ENCODE measurements at regions not wholly inside any gene's neighbourhood (a gene's known extent, or its start where the extent isn't known, plus 50 kb on each side); places are given as distances from the start of the nearest gene placed in this dataset.

- no peak for TF ChIP-seq CTCF (IDR thresholded peaks at IDR 0.05)
- no peak for TF ChIP-seq JUN (CRISPR knock-in tag; IDR thresholded peaks at IDR 0.05)
- no peak for TF ChIP-seq ETV6 (CRISPR knock-in tag; IDR thresholded peaks at IDR 0.05)
- TF ChIP-seq NR1H2 (CRISPR knock-in tag; IDR thresholded peaks at IDR 0.05): no peak
- TF ChIP-seq ESRRA (CRISPR knock-in tag; IDR thresholded peaks at IDR 0.05; ENCODE audit: borderline replicate concordance): no peak
- no peak for TF ChIP-seq ZNF512 (CRISPR knock-in tag; IDR thresholded peaks at IDR 0.05; ENCODE audit: borderline replicate concordance)
- no peak for TF ChIP-seq CREB1 (CRISPR knock-in tag; IDR thresholded peaks at IDR 0.05)
Measured at GRCh38 chr6:55953335-55953734, 77.9 kb upstream of the BMP5 start.

All from WTC11 (cell line).